ENCODE measurements at regions not wholly inside any gene's neighbourhood (a gene's known extent, or its start where the extent isn't known, plus 50 kb on each side); places are given as distances from the start of the nearest gene placed in this dataset.

DNA sequence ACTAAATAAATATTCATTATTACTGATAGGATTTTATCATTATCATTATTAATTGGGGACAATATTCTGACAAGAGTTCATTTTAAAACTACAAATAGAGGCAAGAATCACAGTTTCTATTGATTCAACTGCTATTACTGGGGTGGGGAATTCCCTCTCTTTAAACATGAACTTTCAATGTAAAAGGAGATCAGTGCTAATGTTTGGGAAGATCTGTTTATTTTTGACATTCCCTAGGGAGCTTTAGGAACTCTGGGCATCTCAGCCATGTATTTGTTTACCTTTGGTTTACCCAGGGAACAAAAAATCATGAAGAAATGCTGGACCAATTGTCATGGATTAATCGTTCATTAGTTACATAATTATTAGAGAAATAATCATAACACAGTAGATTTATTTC lies 443.2 kb upstream of the AKR1E2 start:
- Histone ChIP-seq H3K4me1 (no peaks in the 10 kb centered on the region), H3K36me3 (ENCODE audit: low read depth, missing control alignments) (no peaks in the 10 kb centered on the region), H3K27ac (no peak overlapping the region), H3K27me3 (no peaks in the 10 kb centered on the region), H3K4me3 (no peak overlapping the region), H3K9me3 (no peaks in the 10 kb centered on the region)
- no peak for DNase-seq
- intact Hi-C loops (cut with DNase I; ENCODE audit: low total_unique reads), result no loop called here
- 56 to 70% methylated on average over 1 of the region's 1 CpG for WGBS, 2 donors
- TF ChIP-seq POLR2A (IDR thresholded peaks at IDR 0.05), result no peak

- H3K4me3 ChIP-seq, result no peak overlapping the region
- no peaks in the 10 kb centered on the region for H3K4me1 ChIP-seq
- H3K27me3 ChIP-seq, result no peaks in the 10 kb centered on the region
- H3K36me3 ChIP-seq (ENCODE audit: low read depth, missing control alignments), result no peaks in the 10 kb centered on the region
- TF ChIP-seq POLR2A (IDR thresholded peaks at IDR 0.05), result no peak
- no peaks in the 10 kb centered on the region for H3K9me3 ChIP-seq
- intact Hi-C loops (cut with DNase I; ENCODE audit: low total_unique reads), result no loop called here
- 85 to 94% methylated on average over 2 of the region's 2 CpGs for WGBS, 2 donors
- no peak for DNase-seq
- no peak overlapping the region for H3K27ac ChIP-seq
Measured at GRCh38 chr10:4373612-4374011, 452.4 kb upstream of the AKR1E2 start.

DNA sequence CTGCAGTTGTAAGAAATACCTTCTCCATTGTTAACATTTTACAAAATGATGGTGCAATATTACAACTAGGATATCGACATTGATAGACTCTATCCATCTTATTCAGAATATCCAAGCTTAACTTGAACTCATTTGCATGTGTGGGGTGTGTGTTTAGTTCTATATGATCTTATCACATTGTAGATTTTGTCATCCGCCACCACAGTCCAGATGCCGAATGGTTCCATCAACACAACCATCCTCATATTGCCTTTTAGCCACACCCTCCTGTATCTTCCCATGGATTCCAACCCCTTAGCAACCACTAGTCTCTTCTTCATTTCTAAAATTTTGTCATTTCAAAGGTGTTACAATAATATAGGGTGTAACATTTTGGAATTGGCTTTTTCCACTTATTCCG lies 452.9 kb upstream of the AKR1E2 start:
- DNase-seq, result no peak

GRCh38 chr10:4372601-4373000 lies 453.4 kb upstream of the AKR1E2 start:
- Histone ChIP-seq H3K4me3 (no peak overlapping the region), H3K36me3 (ENCODE audit: low read depth, missing control alignments) (no peaks in the 10 kb centered on the region), H3K27me3 (no peaks in the 10 kb centered on the region), H3K4me1 (no peaks in the 10 kb centered on the region), H3K27ac (no peak overlapping the region), H3K9me3 (no peaks in the 10 kb centered on the region)
- TF ChIP-seq POLR2A (IDR thresholded peaks at IDR 0.05), result no peak
- TF ChIP-seq CTCF (IDR thresholded peaks at IDR 0.05), result no peak
- no peak for DNase-seq
- intact Hi-C loops (cut with DNase I; ENCODE audit: low total_unique reads), result no loop called here
- 42 to 52% methylated on average over 6 of the region's 6 CpGs for WGBS, 2 donors

More for the DNA sequence above, 452.9 kb upstream of the AKR1E2 start:
- Histone ChIP-seq H3K4me3 (no peak overlapping the region), H3K27ac (no peak overlapping the region), H3K4me1 (no peaks in the 10 kb centered on the region), H3K27me3 (no peaks in the 10 kb centered on the region), H3K36me3 (ENCODE audit: low read depth, missing control alignments) (no peaks in the 10 kb centered on the region), H3K9me3 (no peaks in the 10 kb centered on the region)
- intact Hi-C loops (cut with DNase I; ENCODE audit: low total_unique reads), result no loop called here
- WGBS, 2 donors, result 88 to 96% methylated on average over 4 of the region's 4 CpGs
- TF ChIP-seq POLR2A (IDR thresholded peaks at IDR 0.05) (no peak), CTCF (IDR thresholded peaks at IDR 0.05) (no peak)

DNA sequence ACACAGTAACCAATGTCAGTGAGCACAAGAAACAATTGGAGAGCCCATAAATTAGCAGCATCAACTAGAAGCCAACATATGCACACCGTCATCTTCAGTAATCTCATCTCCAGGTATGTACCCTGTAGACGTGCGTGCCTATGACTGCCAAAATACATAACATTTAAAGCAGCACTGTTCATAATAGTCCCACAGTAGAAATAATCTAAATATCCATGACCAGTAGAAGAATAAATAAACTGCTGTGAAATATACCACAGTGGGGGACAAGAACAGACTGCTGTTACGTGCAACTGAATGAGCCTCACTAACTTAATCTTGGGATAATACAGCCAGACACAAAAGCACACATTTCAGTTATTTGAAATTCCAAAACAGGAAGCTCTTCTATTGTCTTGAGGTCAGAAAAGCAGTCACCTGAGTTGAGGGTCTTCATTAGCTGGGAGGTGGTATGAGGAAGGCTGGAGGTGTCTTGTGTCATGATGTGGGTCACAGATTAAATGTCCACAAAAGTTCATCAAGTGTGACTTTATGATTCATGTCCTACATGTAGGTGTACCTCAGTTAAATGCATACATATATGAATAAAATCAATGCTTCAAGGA lies 454.2 kb upstream of the AKR1E2 start:
- no peak overlapping the region for H3K27ac ChIP-seq
- TF ChIP-seq POLR2A (IDR thresholded peaks at IDR 0.05) (no peak), CTCF (IDR thresholded peaks at IDR 0.05) (no peak)
- H3K36me3 ChIP-seq (ENCODE audit: low read depth, missing control alignments), result no peaks in the 10 kb centered on the region
- H3K4me1 ChIP-seq, result no peaks in the 10 kb centered on the region
- no peaks in the 10 kb centered on the region for H3K9me3 ChIP-seq
- H3K27me3 ChIP-seq, result no peaks in the 10 kb centered on the region
- intact Hi-C loops (cut with DNase I; ENCODE audit: low total_unique reads), result no loop called here
- no peak for DNase-seq
- no peak overlapping the region for H3K4me3 ChIP-seq
- 90 to 91% methylated on average over 4 of the region's 4 CpGs for WGBS, 2 donors

- Histone ChIP-seq H3K27ac (no peak overlapping the region), H3K4me3 (no peak overlapping the region), H3K27me3 (no peaks in the 10 kb centered on the region), H3K36me3 (ENCODE audit: low read depth, missing control alignments) (no peaks in the 10 kb centered on the region), H3K9me3 (no peaks in the 10 kb centered on the region), H3K4me1 (no peaks in the 10 kb centered on the region)
- 74 to 89% methylated on average over 1 of the region's 1 CpG for WGBS, 2 donors
- TF ChIP-seq CTCF (IDR thresholded peaks at IDR 0.05) (no peak), POLR2A (IDR thresholded peaks at IDR 0.05) (no peak)
- intact Hi-C loops (cut with DNase I; ENCODE audit: low total_unique reads), result no loop called here
- no peak for DNase-seq
Measured at GRCh38 chr10:4370376-4370775, 455.6 kb upstream of the AKR1E2 start.

Data from testis (tissue), 2 donors.